Stimulated activated CD4-positive, alpha-beta T cell treated with anti-CD3 and anti-CD28 coated beads, Interleukin-12 subunit alpha, Interleukin-12 subunit beta, amount 100 ng/mL, for 24 hours (primary cell): ENCODE measurements at regions not wholly inside any gene's neighbourhood (a gene's known extent, or its start where the extent isn't known, plus 50 kb on each side); places are given as distances from the start of the nearest gene placed in this dataset.

Source experiments
- DNase-seq, 2 experiments: peaks; one replicate each; pipeline ENCODE4 v3.0.0-alpha.2; 2020; ENCODE audit warnings: low read depth in 2 of 2

DNA sequence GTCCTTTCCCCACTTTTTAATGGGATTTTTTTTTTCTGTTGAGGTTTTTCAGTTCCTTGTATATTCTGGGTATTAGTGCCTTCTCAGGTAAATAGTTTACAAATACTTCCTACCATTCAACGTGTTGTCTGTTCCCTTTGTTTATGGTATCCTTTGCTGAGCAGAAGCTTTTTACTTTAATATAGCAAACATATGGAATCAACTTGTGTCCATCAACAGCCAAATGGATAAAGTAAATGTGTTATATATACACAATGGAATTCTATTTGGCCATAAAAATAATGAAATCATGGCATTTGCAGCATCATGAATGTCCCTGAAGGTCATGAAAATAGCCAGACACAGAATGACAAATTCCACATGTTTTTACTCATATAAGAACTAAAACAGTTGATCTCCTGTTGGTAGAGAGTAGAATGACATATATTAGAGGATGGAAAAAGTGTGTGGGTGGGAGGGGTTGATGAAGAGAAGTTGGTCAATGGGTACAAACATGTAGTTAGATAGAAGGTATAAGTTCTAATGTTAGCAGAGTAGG is 500.8 kb downstream of the SLITRK6 start:
- DNase-seq: no peak

DNA sequence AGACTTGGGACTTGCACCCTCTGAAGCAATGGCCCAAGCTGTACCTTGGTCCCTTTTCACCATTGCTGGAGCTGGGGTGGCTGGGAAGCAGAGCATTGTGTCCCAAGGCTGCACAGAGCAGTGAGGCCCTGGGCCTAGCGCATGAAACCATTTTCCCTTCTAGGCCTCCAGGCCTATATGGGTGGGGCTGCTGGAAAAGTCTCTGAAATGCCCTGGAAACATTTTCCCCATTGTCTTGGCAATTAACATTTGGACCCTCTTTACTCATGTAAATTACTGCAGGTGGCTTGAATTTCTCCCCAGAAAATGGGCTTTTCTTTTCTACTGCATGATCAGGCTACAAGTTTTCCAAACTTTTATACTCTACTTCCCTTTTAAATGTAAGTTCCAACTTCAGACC is 510.5 kb downstream of the SLITRK6 start:
- no peak for DNase-seq

DNA sequence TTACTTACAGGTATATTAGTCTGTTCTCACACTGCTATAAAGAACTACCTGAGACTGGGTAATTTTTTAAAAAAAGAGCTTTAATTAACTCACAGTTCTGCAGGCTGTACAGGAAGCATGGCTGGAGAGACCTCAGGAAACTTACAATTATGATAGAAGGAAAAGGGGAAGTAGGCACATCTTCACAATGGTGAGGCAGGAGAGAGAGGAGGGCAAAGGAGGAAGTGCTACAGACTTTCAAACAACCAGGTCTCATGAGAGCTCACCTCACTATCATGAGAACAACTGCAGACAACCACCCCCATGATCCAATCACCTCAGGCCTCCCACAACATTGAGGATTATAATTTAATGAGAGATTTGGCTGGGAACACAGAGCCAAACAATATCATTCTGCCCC is 511.7 kb downstream of the SLITRK6 start:
- DNase-seq: no peak

- no peak for DNase-seq
These were observed 513.1 kb downstream of the SLITRK6 start for GRCh38 chr13:85286081-85286480.

GRCh38 chr13:85284349-85284748 is 514.9 kb downstream of the SLITRK6 start:
- no peak for DNase-seq

DNA sequence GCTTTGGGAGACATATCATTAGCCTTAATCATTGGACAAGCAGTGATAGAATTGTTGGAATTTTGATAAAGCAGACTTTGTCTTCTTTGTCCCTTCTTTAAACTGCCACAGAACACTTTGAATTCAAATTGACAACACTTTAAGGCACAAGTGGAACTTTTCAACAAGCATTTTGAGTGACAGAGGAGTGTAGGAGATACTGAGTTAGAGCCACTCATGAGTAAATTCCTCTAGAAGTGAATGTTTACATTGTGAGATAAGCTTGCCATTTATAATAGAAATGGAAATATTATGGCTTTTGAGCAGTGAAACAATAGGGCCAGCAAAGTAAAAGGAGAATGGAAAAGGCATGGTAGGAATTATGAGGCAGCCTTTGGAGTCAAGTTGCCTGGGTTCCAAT is 515.8 kb downstream of the SLITRK6 start:
- no peak for DNase-seq

GRCh38 chr13:85282876-85283275 is 516.3 kb downstream of the SLITRK6 start:
- DNase-seq: no peak

DNA sequence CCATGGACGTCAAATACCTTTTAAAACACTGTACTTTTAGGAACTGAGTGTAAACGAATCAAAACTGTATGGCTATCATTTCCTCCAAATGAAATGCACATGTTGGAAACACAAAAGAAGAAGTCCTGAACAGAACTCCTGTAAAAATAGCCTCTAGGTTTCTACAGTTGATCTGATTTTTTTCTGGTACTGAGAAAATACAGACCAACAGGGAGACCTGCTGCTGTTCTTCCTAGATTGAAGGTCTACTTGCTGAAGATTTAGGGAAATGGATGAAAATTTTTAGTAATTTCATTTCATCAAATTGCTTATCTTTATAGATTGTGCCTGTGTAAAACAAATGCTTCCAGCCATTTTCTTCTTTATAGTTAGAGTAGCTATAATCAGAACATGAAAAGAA is 520.4 kb downstream of the SLITRK6 start:
- DNase-seq: no peak

DNA sequence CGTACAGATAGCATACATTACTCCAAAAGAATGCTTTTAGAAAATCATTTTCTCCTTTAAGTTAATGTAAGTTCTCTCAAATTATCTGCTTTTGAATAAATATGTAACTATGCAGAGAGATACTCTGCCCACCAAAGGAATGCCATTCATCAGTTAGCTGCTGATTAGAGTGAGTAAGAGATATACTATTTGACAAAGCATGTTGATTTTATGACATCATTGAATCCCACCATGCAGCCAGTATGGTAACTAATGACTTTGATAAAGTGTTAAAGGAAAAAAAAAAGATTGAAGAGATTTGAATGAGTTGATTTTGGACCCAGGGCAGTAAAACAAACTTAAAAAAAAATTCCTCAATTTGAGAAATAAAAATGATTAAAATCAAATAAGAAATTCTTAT is 521.5 kb downstream of the SLITRK6 start:
- no peak for DNase-seq

- no peak for DNase-seq
These were observed 532.4 kb downstream of the SLITRK6 start for GRCh38 chr13:85266771-85267170.

DNA sequence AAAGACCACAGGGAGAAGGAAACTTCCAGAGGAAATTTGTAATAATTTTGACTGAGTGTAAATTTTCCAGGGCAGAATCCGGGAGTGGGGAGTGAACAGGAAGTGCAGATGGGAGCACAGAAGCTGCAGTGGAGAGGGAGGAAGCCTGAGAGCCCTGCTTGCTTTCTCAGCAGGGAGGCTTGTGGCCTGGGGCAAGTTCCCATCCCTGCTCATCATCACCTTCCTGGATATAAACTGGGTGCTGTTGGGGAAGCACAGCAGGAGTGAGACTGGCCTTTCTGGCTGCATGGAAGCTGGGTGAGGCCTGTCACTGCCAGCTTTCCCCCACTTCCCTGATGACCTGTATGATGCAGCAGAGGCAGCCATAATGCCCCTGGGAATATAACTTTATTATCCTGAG is 532.9 kb downstream of the SLITRK6 start:
- DNase-seq: no peak

DNA sequence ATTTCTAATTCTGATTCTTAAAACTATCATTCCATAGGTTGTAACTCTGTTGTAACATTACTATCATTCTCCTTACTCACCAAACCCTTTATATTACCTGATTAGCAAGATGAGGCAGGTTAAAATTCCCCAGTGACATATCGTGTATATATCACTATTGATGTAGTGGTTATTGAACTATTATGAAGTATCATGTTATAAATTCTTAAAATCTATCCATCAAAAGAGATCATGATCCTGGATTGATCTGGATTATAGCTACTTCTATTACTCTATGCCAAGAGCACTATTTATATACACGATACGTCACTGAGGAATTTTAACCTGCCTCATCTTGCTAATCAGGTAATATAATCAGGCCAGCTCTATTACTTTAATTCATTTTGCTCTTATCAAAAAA is 533.9 kb downstream of the SLITRK6 start:
- DNase-seq: no peak

DNA sequence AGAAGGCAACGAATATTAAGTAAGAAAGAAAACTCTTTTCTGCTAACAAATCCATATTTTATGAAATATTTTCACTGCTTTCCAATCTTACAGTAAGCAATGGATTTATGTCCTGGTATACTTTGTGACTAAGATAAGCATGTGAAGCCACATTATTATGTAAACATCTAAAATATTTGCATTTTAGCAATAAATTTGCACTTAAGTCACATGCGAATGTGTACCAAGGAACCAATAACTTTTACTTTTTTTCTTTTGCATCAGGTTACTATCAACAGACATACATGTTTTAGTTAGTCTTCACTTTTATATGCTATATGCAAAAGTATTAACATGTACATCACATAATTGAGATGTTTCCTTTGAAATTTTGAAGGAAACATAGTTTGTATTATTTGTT is 536.7 kb downstream of the SLITRK6 start:
- no peak for DNase-seq

- DNase-seq: no peak
These were observed 537.4 kb downstream of the SLITRK6 start for GRCh38 chr13:85261757-85262346.

- DNase-seq: no peak
These were observed 538.3 kb downstream of the SLITRK6 start for GRCh38 chr13:85260896-85261295.

- no peak for DNase-seq
These were observed 543.2 kb downstream of the SLITRK6 start for GRCh38 chr13:85255978-85256377.

GRCh38 chr13:85254641-85255040 is 544.6 kb downstream of the SLITRK6 start:
- DNase-seq: no peak

- DNase-seq: no peak
These were observed 550.1 kb downstream of the SLITRK6 start for GRCh38 chr13:85249151-85249550.

GRCh38 chr13:85247780-85248179 is 551.4 kb downstream of the SLITRK6 start:
- DNase-seq: no peak

DNA sequence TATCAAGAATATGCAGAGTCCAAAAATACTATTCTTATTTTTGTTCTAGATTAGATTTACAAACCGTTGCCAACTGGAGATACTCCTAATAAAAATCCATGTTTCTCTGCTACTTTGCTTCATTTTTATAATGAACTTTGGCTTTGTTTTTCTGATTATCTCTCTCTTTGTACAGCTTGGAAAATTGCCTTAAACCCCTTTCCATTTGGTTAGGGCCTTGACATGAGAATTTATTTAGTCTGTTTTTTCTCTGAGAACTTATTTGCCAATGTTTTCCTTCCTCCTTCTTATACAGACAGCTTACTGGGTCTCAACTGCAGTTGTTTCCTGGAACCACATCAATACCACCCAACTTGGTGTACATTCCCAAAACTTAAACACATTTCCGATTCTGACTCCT is 555.4 kb downstream of the SLITRK6 start:
- DNase-seq: no peak

DNA sequence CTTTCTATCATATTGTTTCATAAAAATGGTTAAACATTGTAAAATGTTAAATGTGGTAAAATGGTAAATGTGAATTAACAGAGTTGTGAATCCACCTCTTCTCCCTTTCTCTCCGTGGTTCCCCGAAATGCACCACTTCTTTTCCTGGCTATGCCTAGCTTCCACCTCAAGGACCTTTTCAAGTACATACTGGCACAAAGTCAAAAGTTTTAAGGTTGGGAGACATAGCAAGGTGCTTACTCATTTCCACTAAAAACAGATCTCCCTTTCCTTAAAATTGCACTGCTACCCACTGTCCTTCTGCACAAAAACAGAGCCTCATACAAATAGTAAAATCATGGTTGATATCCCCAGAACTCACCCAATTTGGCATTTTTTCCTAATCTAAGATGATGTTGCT is 558.2 kb downstream of the SLITRK6 start:
- no peak for DNase-seq

DNA sequence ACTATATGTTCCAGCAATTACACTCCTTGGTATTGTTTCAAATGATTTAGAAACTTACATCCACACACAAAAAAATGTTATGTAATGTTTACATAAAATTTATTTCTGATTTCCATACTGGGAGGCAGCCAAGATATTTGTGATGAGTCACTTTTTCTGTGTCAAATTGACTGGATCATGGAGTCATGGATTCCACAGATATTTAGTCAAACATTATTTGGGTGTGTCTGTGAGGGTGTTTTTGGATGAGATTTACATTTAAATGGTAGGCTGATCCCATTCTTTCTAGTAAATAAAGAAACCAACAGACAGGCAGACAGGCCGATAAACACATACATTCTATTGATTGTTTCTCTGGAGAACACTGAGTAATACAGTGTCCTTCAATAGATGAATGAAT is 562.8 kb downstream of the SLITRK6 start:
- DNase-seq: no peak

GRCh38 chr13:85230691-85231093 is 568.5 kb downstream of the SLITRK6 start:
- DNase-seq: no peak

- DNase-seq: no peak
These were observed 570.5 kb downstream of the SLITRK6 start for GRCh38 chr13:85228692-85229091.
